Endothelial cell of umbilical vein (primary cell): ENCODE measurements at regions not wholly inside any gene's neighbourhood (a gene's known extent, or its start where the extent isn't known, plus 50 kb on each side); places are given as distances from the start of the nearest gene placed in this dataset.

Source experiments
- BruUV-seq: library from RNA; stranded (reverse); fragments of 400-500 nt; replicated peaks from 2 replicates; lab custom pipeline; 2021; lab: Mats Ljungman, UMichigan
- CTCF ChIA-PET: fragments of 300-600, 350-600 bp; sonication (Branson Sonifier 250); formaldehyde crosslinking; loops from one replicate; lab custom pipeline; 2021; ENCODE audit warnings: antibody characterized with exemption, inconsistent platforms; lab: Charles Lee
- POLR2A ChIA-PET: fragments of 300-600, 350-600 bp; sonication (Branson Sonifier 250); formaldehyde crosslinking; loops from one replicate; lab custom pipeline; 2021; ENCODE audit warnings: antibody characterized with exemption, inconsistent platforms; lab: Charles Lee
- DNase-seq: peaks from one replicate; pipeline ENCODE4 v3.0.0-alpha.2; 2011; ENCODE audit warnings: low read depth, low spot score
- FAIRE-seq: peaks from 2 replicates; lab custom pipeline; 2011; peaks lifted over from hg19 to GRCh38; lab: Jason Lieb, UNC
- H2AFZ ChIP-seq: 2 replicates; pipeline ENCODE4 v1.6.0; 2012; ENCODE audit warnings: low read depth, low read length, control low read depth, inconsistent platforms
- H3K27ac ChIP-seq: 2 replicates; pipeline ENCODE4 v1.5.1; 2011; ENCODE audit warnings: low read depth, mild to moderate bottlenecking, control low read depth, low read length, moderate library complexity; ENCODE audit not compliant: insufficient read depth
- H3K27me3 ChIP-seq, 2 experiments: 2 replicates each; pipeline versions ENCODE4 v1.6.0 to v1.6.1; 2011; ENCODE audit warnings: low read length in 2 of 2, mixed read lengths in 1 of 2; ENCODE audit not compliant: control insufficient read depth in 2 of 2, insufficient read depth in 2 of 2
- H3K36me3 ChIP-seq, 2 experiments: 2 replicates in 1 of 2; 3 replicates in 1 of 2; pipeline ENCODE4 v1.5.1; 2011; ENCODE audit warnings: low read length in 2 of 2, mild to moderate bottlenecking in 1 of 2, moderate library complexity in 1 of 2; ENCODE audit not compliant: control insufficient read depth in 2 of 2, insufficient read depth in 2 of 2; ENCODE audit errors: extremely low read depth in 1 of 2
- H3K4me1 ChIP-seq: 3 replicates; pipeline ENCODE4 v1.5.1; 2011; ENCODE audit warnings: mild to moderate bottlenecking, low read length; ENCODE audit not compliant: control insufficient read depth, insufficient read depth; ENCODE audit errors: extremely low read depth
- H3K4me2 ChIP-seq: 2 replicates; pipeline ENCODE4 v1.6.1; 2011; ENCODE audit warnings: low read length, control low read depth, mixed read lengths; ENCODE audit not compliant: insufficient read depth
- H3K4me3 ChIP-seq, 3 experiments: fragments of 200-600 bp in 1 of 3; sonication (generic), shearing (Covaris generic) in 1 of 3; replicated peaks in 1 of 3; 2 replicates each; pipeline ENCODE4 v1.5.1; 2011 to 2016; ENCODE audit warnings: control low read depth in 3 of 3, low read length in 3 of 3, mild to moderate bottlenecking in 2 of 3, inconsistent platforms in 1 of 3, low read depth in 1 of 3, moderate library complexity in 1 of 3; ENCODE audit not compliant: insufficient read depth in 1 of 3
- H3K79me2 ChIP-seq: 2 replicates; pipeline ENCODE4 v1.6.0; 2012; ENCODE audit warnings: low read length, inconsistent platforms; ENCODE audit not compliant: control insufficient read depth, insufficient read depth
- H3K9ac ChIP-seq: replicated peaks from 2 replicates; pipeline ENCODE3; 2011; ENCODE audit warnings: low read length, control low read depth; ENCODE audit not compliant: insufficient read depth; ENCODE audit errors: extremely low read depth
- H3K9me1 ChIP-seq: replicated peaks from 3 replicates; pipeline ENCODE4 v1.6.0; 2011; ENCODE audit warnings: mild to moderate bottlenecking, low read length; ENCODE audit not compliant: control insufficient read depth, insufficient read depth; ENCODE audit errors: extremely low read depth
- H3K9me3 ChIP-seq: replicated peaks from 2 replicates; pipeline ENCODE4 v1.5.1; 2012; ENCODE audit warnings: low read length, inconsistent platforms; ENCODE audit not compliant: control insufficient read depth, insufficient read depth
- H4K20me1 ChIP-seq: replicated peaks from 2 replicates; pipeline ENCODE3; 2011; ENCODE audit warnings: mild to moderate bottlenecking, low read length; ENCODE audit not compliant: control insufficient read depth, insufficient read depth; ENCODE audit errors: extremely low read depth
- EZH2 ChIP-seq: IDR thresholded peaks from 2 replicates; pipeline ENCODE4 v1.6.1; 2012; ENCODE audit warnings: borderline replicate concordance, low read depth, mild to moderate bottlenecking, moderate library complexity, low read length, inconsistent platforms; ENCODE audit not compliant: severe bottlenecking
- FOS ChIP-seq: IDR thresholded peaks from 2 replicates; pipeline ENCODE4 v1.6.1; 2011; ENCODE audit warnings: mild to moderate bottlenecking, low read length, moderate library complexity, borderline replicate concordance; ENCODE audit not compliant: insufficient read depth
- GATA2 ChIP-seq: IDR thresholded peaks from 2 replicates; pipeline ENCODE4 v1.7.0; 2011; ENCODE audit warnings: low read depth, mild to moderate bottlenecking, moderate library complexity, mixed read lengths, low read length; ENCODE audit not compliant: insufficient read length, insufficient read depth
- JUN ChIP-seq: IDR thresholded peaks from 2 replicates; pipeline ENCODE4 v1.6.1; 2011; ENCODE audit warnings: borderline replicate concordance, low read depth; ENCODE audit not compliant: insufficient read length, insufficient read depth
- MYC ChIP-seq: IDR thresholded peaks from one replicate; pipeline ENCODE4 v1.6.1; 2011; ENCODE audit warnings: mild to moderate bottlenecking, low read depth, low read length
- POLR2A ChIP-seq: IDR thresholded peaks from 2 replicates; pipeline ENCODE4 v1.6.1; 2012; ENCODE audit warnings: low read depth, mild to moderate bottlenecking, control low read depth, low read length
- POLR2AphosphoS5 ChIP-seq: IDR thresholded peaks from 2 replicates; pipeline ENCODE4 v1.6.1; 2012; ENCODE audit warnings: low read depth, mild to moderate bottlenecking, control low read depth, low read length, moderate library complexity; ENCODE audit not compliant: insufficient read depth
- dilution Hi-C: fragments of 300-500 bp; cut with MboI; formaldehyde crosslinking; loops from one replicate; pipeline ENCODE4 v1.15.0; 2019; ENCODE audit warnings: low sequenced_read_pairs; ENCODE audit not compliant: extremely low pct_ligation_motif_present
- intact Hi-C: fragments of 100-400 bp; cut with micrococcal nuclease; formaldehyde crosslinking; loops from one replicate; pipeline ENCODE4 v1.10.0; 2022
- TF ChIP-seq, protein P1 (sequence below), 2 donors: IDR thresholded peaks; 1 replicate in 1 of 2; 2 replicates in 1 of 2; pipeline ENCODE4 v1.5.1; 2011; ENCODE audit warnings: low read length in 2 of 2, mild to moderate bottlenecking in 2 of 2, moderate library complexity in 2 of 2, control low read depth in 1 of 2, inconsistent platforms in 1 of 2, low read depth in 1 of 2; ENCODE audit not compliant: insufficient read depth in 1 of 2; ENCODE audit errors: extremely low read depth in 1 of 2
- TF ChIP-seq, protein P2 (sequence below): IDR thresholded peaks from 2 replicates; pipeline ENCODE4 v1.6.1; 2011; ENCODE audit not compliant: insufficient read depth, insufficient read length

DNA sequence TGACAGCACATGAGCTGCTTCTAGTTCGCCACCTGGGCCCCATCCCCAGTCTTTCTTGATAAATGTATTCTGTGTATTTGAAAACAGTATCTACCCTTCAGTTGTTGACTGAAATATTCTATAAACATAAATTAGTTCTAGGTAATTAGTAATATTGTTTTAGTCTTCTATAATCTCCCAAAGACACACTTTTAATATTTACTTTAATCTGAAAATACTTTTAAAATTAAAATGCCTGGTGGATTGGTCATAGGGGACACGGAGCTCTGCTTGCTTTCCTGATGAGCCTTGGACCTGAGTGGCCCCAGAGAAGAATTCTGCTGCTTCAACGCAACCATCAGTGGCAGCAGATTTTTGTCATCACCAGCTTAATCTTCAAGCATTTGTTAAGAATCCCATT, 234.5 kb downstream of the THBS2 start:
- H4K20me1 ChIP-seq = no peaks in the 10 kb centered on the region
- no peak overlapping the region for H2AFZ ChIP-seq
- H3K9me3 ChIP-seq = peaks cover 3% of the 10 kb centered on the region
- TF ChIP-seq, protein P1, sequence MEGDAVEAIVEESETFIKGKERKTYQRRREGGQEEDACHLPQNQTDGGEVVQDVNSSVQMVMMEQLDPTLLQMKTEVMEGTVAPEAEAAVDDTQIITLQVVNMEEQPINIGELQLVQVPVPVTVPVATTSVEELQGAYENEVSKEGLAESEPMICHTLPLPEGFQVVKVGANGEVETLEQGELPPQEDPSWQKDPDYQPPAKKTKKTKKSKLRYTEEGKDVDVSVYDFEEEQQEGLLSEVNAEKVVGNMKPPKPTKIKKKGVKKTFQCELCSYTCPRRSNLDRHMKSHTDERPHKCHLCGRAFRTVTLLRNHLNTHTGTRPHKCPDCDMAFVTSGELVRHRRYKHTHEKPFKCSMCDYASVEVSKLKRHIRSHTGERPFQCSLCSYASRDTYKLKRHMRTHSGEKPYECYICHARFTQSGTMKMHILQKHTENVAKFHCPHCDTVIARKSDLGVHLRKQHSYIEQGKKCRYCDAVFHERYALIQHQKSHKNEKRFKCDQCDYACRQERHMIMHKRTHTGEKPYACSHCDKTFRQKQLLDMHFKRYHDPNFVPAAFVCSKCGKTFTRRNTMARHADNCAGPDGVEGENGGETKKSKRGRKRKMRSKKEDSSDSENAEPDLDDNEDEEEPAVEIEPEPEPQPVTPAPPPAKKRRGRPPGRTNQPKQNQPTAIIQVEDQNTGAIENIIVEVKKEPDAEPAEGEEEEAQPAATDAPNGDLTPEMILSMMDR (IDR thresholded peaks at IDR 0.05; ENCODE audit: extremely low read depth in 1 of 2, insufficient read depth in 1 of 2, low read depth in 1 of 2, low read length in 2 of 2) = no peak
- TF ChIP-seq, protein P2, sequence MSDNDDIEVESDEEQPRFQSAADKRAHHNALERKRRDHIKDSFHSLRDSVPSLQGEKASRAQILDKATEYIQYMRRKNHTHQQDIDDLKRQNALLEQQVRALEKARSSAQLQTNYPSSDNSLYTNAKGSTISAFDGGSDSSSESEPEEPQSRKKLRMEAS = no peak
- TF ChIP-seq POLR2AphosphoS5 (no peak), GATA2 (no peak), FOS (no peak), POLR2A (no peak), EZH2 (no peak), JUN (no peak), MYC (no peak)
- H3K4me2 ChIP-seq = no peak overlapping the region
- H3K4me1 ChIP-seq = no peaks in the 10 kb centered on the region
- H3K9ac ChIP-seq = no peak overlapping the region
- no peaks in the 10 kb centered on the region for H3K36me3 ChIP-seq
- H3K9me1 ChIP-seq = no peaks in the 10 kb centered on the region
- POLR2A ChIA-PET = no interaction called here
- no peaks in the 10 kb centered on the region for H3K79me2 ChIP-seq
- H3K27me3 ChIP-seq = no peaks in the 10 kb centered on the region
- no TSS peak for BruUV-seq
- no peak for DNase-seq
- H3K4me3 ChIP-seq = no peak overlapping the region
- intact Hi-C loops = no loop called here
- H3K27ac ChIP-seq = no peak overlapping the region
- FAIRE-seq = no peak
- CTCF ChIA-PET = no interaction called here
- dilution Hi-C loops = no loop called here
